GM18526 (cell line): ENCODE measurements at regions not wholly inside any gene's neighbourhood (a gene's known extent, or its start where the extent isn't known, plus 50 kb on each side); places are given as distances from the start of the nearest gene placed in this dataset.

Source experiments
- POLR2A ChIP-seq: IDR thresholded peaks from 3 replicates; pipeline ENCODE4 v1.6.1; 2011; ENCODE audit not compliant: insufficient read length; ENCODE audit errors: extremely low read depth

GRCh38 chr12:89877671-89878070 is 169.0 kb upstream of the ATP2B1 start:
- no peak for TF ChIP-seq POLR2A

- TF ChIP-seq POLR2A: no peak
Measured at GRCh38 chr12:89877136-89877535, 168.5 kb upstream of the ATP2B1 start.

GRCh38 chr12:89875809-89876208 is 167.2 kb upstream of the ATP2B1 start:
- no peak for TF ChIP-seq POLR2A

GRCh38 chr12:89875225-89875624 is 166.6 kb upstream of the ATP2B1 start:
- no peak for TF ChIP-seq POLR2A

DNA sequence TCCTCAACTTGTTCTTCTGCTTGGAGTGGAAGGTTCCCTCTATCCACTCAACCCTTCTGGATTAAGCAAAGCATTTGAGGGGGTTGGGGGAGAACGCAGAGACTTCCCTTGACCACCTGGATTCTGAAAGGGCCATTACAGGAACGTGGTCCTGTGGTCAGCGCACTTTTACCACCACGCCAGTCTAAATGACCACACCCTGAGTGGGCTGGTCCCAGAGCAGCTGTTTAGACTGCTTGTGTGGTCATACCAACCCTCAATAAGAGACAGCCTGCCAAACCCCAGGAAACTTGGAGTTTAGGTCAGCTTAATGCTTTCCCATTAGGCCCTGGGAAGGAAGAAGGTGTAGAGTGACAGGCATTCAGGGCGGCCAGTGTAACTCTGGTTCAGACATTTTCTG is 165.5 kb upstream of the ATP2B1 start:
- TF ChIP-seq POLR2A: no peak

- no peak for TF ChIP-seq POLR2A
Measured at GRCh38 chr12:89873745-89874144, 165.1 kb upstream of the ATP2B1 start.

DNA sequence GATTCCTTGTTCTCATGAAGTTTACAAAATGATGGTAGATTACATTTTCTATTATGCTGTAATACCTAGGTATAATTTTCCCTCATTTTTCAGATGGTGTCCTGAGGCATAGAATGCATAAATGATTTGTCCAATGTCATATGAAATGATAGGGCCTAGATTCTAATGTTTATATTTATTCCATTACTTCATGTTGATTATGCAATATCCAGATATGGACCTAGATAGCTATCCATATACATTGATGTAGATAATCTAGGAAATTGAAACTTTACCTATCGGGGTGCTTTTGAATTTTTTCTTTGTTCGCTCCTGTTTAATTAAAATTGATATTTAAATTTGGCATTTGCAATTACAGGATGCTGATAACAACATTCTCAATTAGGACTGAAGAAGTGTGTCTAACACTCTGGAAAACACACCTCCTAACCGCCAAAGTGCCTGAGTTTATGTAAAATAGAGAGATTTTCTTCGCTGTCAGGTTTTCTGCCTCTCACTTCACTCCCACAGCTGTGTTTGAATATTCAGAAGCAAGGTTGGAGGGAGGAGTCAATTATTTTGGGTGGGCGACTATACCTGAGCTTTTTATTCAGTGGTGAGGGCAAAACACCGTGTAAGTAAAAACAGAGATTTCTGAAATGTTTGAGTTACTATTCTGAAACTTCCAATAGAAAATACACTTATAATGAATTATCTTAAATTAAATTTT is 164.4 kb upstream of the ATP2B1 start:
- TF ChIP-seq POLR2A: no peak

GRCh38 chr12:89870413-89871184 is 162.0 kb upstream of the ATP2B1 start:
- TF ChIP-seq POLR2A: no peak

GRCh38 chr12:89864411-89864810 is 155.8 kb upstream of the ATP2B1 start:
- no peak for TF ChIP-seq POLR2A

- no peak for TF ChIP-seq POLR2A
Measured at GRCh38 chr12:89863968-89864367, 155.3 kb upstream of the ATP2B1 start.

DNA sequence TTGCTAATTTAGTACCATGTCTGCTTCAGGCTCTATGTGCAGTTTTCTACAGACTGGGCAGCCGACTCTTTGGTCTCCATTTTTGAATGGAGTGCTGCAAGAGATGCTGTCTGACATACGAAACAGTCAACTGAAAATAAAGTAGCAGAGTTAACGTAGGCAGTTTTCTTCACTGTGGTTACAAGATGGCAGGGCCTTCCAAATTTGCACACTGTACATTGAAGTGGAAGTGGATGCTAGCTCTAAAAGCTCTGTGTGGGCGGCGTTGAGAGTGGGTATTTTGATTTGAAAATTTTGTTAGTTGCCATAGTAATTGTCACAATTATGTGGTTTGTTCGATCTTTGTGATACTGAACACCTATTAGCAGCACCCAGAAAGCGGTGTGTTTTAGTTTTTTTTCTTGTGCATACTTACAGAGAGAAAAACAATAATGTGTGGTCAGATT is 154.9 kb upstream of the ATP2B1 start:
- peak; percentile 28 for TF ChIP-seq POLR2A

GRCh38 chr12:89862511-89863445 is 154.1 kb upstream of the ATP2B1 start:
- TF ChIP-seq POLR2A: no peak

- TF ChIP-seq POLR2A: no peak
Measured at GRCh38 chr12:89861086-89861485, 152.4 kb upstream of the ATP2B1 start.

DNA sequence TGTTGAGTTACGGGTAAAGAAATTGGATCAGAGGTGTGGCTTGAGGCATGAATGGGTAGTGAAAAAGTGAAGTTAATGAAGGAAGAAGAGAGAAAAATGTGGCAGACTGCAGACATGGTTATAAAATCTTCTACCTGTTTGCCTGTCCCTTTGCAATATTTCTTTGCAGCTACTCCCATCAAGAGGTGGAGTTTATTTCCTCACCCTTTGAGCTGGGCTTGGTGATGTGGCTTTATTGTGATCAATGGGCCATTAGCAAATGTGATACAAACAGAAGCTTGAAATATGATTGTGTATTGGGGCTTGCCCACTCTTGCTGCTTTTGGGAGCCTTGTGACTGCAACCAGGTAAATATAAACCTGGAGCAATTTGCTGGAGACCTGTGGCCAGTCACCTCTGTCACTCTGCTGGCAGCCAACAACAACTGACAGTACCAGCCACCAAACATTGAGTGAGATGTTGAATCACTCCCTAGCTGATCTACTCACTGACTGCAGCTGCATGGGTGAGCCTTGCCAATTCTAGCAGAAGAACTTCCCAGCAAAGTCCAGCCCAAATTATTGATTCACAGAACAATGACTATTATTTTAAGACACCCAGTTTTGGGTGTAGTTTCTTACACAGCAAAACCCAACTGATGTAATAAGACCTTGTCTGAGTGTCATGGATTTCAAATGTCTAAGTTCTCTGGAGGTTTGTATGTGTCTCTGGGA is 151.0 kb upstream of the ATP2B1 start:
- TF ChIP-seq POLR2A: no peak

GRCh38 chr12:89858718-89859117 is 150.1 kb upstream of the ATP2B1 start:
- no peak for TF ChIP-seq POLR2A
